GM19238 (cell line): ENCODE measurements at regions not wholly inside any gene's neighbourhood (a gene's known extent, or its start where the extent isn't known, plus 50 kb on each side); places are given as distances from the start of the nearest gene placed in this dataset.

Experiments used
- DNase-seq: peaks from one replicate; pipeline ENCODE4 v3.0.0; 2011; ENCODE audit warnings: low spot score; ENCODE audit not compliant: insufficient read length

GRCh38 chr12:46432325-46432724 lies 59.8 kb upstream of the SLC38A2 start:
- DNase-seq, result no peak

DNA sequence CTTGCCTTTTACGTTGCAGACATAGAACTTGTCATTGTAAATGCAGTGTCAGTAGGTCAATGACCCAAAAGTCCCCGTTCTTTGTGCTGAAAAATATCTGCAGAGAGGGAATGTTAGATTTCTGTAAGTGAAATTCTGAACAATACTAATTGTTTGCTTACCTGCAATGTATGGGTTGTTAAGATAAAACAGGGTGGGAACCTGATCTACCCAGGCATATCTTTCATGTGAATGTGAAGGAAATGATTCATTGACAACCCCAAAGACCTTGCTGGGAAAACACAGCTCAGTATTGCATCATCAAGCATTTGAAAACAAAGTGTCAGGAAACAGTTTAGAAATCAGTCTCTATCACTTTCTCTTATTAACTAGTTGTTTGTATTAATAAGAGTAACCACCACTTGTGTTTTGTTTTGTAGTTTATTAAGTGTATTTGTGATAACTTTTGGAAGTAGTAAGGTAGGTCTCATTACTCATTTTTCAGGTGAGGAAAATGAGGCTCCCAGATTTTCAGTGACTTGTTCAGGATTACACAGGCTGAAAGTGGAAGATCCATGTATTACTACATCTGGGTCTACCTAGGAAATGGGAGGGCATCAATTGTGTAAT lies 57.9 kb upstream of the SLC38A2 start:
- no peak for DNase-seq
